H9 (cell line): ENCODE measurements at regions not wholly inside any gene's neighbourhood (a gene's known extent, or its start where the extent isn't known, plus 50 kb on each side); places are given as distances from the start of the nearest gene placed in this dataset.

ENCODE experiments used
- DNase-seq: peaks from one replicate; pipeline ENCODE4 v3.0.0-alpha.2; 2017
- H2AFZ ChIP-seq: one replicate; pipeline ENCODE4 v1.6.1; 2013; ENCODE audit warnings: mild to moderate bottlenecking, low read length, control low read depth, moderate library complexity
- H2AK5ac ChIP-seq: 2 replicates; pipeline ENCODE4 v1.6.1; 2013; ENCODE audit warnings: low read length, control low read depth, mixed read lengths; ENCODE audit not compliant: insufficient read length
- H2BK120ac ChIP-seq: one replicate; pipeline ENCODE4 v1.6.1; 2013; ENCODE audit warnings: low read depth, mild to moderate bottlenecking, low read length, control low read depth, inconsistent platforms; ENCODE audit not compliant: poor library complexity, severe bottlenecking
- H2BK12ac ChIP-seq: 2 replicates; pipeline ENCODE4 v1.6.1; 2013; ENCODE audit warnings: low read length, control low read depth, mixed read lengths, low read depth; ENCODE audit not compliant: insufficient read length
- H2BK15ac ChIP-seq: 2 replicates; pipeline ENCODE4 v1.6.1; 2013; ENCODE audit warnings: low read depth, low read length, control low read depth
- H2BK20ac ChIP-seq: one replicate; pipeline ENCODE4 v1.6.1; 2013; ENCODE audit warnings: low read depth, mild to moderate bottlenecking, low read length, control low read depth, inconsistent platforms; ENCODE audit not compliant: poor library complexity, severe bottlenecking
- H2BK5ac ChIP-seq: 2 replicates; pipeline ENCODE4 v1.6.1; 2013; ENCODE audit warnings: low read length, control low read depth, mixed read lengths; ENCODE audit not compliant: insufficient read length
- H3K14ac ChIP-seq: 2 replicates; pipeline ENCODE4 v1.6.1; 2013; ENCODE audit warnings: low read length, control low read depth; ENCODE audit not compliant: insufficient read depth
- H3K18ac ChIP-seq: 2 replicates; pipeline ENCODE4 v1.6.1; 2013; ENCODE audit warnings: low read depth, mild to moderate bottlenecking, mixed read lengths, low read length, control low read depth; ENCODE audit not compliant: insufficient read length
- H3K23ac ChIP-seq: 2 replicates; pipeline ENCODE4 v1.6.1; 2013; ENCODE audit warnings: low read length, control low read depth, mixed read lengths, low read depth; ENCODE audit not compliant: insufficient read length
- H3K23me2 ChIP-seq: 2 replicates; pipeline ENCODE4 v1.6.1; 2013; ENCODE audit warnings: low read depth, mild to moderate bottlenecking, mixed read lengths, low read length, control low read depth; ENCODE audit not compliant: insufficient read length, poor library complexity, severe bottlenecking
- H3K27ac ChIP-seq: 2 replicates; pipeline ENCODE4 v1.5.1; 2013; ENCODE audit warnings: low read length, control low read depth, mixed read lengths, low read depth; ENCODE audit not compliant: insufficient read length
- H3K27me3 ChIP-seq: 2 replicates; pipeline ENCODE4 v1.6.1; 2013; ENCODE audit warnings: low read length, control low read depth, inconsistent platforms; ENCODE audit not compliant: insufficient read depth
- H3K4ac ChIP-seq: 2 replicates; pipeline ENCODE4 v1.6.1; 2013; ENCODE audit warnings: low read depth, mild to moderate bottlenecking, control low read depth, inconsistent platforms, low read length, moderate library complexity
- H3K4me1 ChIP-seq: 2 replicates; pipeline ENCODE4 v1.6.1; 2013; ENCODE audit warnings: low read length, control low read depth, inconsistent platforms; ENCODE audit not compliant: insufficient read depth
- H3K4me2 ChIP-seq: 2 replicates; pipeline ENCODE4 v1.6.1; 2013; ENCODE audit warnings: low read length, control low read depth, mixed read lengths; ENCODE audit not compliant: insufficient read length, insufficient read depth
- H3K56ac ChIP-seq: 2 replicates; pipeline ENCODE4 v1.6.1; 2013; ENCODE audit warnings: low read depth, mild to moderate bottlenecking, mixed read lengths, low read length, control low read depth; ENCODE audit not compliant: insufficient read length
- H3K79me1 ChIP-seq: 2 replicates; pipeline ENCODE4 v1.6.1; 2013; ENCODE audit warnings: low read depth, mild to moderate bottlenecking, moderate library complexity, low read length, control low read depth, inconsistent platforms; ENCODE audit not compliant: insufficient read depth, poor library complexity, severe bottlenecking
- H3K79me2 ChIP-seq: 2 replicates; pipeline ENCODE4 v1.6.1; 2013; ENCODE audit warnings: low read length, control low read depth, inconsistent platforms; ENCODE audit not compliant: insufficient read depth
- H3K9ac ChIP-seq: 2 replicates; pipeline ENCODE4 v1.6.1; 2013; ENCODE audit warnings: low read length, control low read depth, mixed read lengths; ENCODE audit not compliant: insufficient read length; ENCODE audit errors: extremely low read depth
- H3K9me3 ChIP-seq: one replicate; pipeline ENCODE4 v1.6.1; 2013; ENCODE audit warnings: low read depth, low read length, inconsistent platforms; ENCODE audit not compliant: control insufficient read depth
- H3T11ph ChIP-seq: one replicate; pipeline ENCODE4 v1.6.1; 2013; ENCODE audit warnings: mild to moderate bottlenecking, low read length, control low read depth, inconsistent platforms
- H4K20me1 ChIP-seq: one replicate; pipeline ENCODE4 v1.6.1; 2013; ENCODE audit not compliant: control insufficient read depth, insufficient read length, insufficient read depth
- H4K5ac ChIP-seq: 2 replicates; pipeline ENCODE4 v1.6.1; 2013; ENCODE audit warnings: low read depth, mild to moderate bottlenecking, mixed read lengths, low read length, control low read depth; ENCODE audit not compliant: insufficient read length
- H4K8ac ChIP-seq: replicated peaks from 2 replicates; pipeline ENCODE4 v1.6.1; 2013; ENCODE audit warnings: low read length, control low read depth, mixed read lengths, low read depth; ENCODE audit not compliant: insufficient read length
- H4K91ac ChIP-seq: 2 replicates; pipeline ENCODE4 v1.6.1; 2013; ENCODE audit warnings: low read depth, mild to moderate bottlenecking, moderate library complexity, mixed read lengths, low read length, control low read depth; ENCODE audit not compliant: insufficient read length
- H3K27ac Mint-ChIP-seq, 3 experiments: 2 replicates in 2 of 3; 3 replicates in 1 of 3; pipeline ENCODE4 v1.8.0; 2020 to 2021; ENCODE audit warnings: mixed read lengths in 3 of 3, mild to moderate bottlenecking in 1 of 3, moderate library complexity in 1 of 3
- H3K27me3 Mint-ChIP-seq: 2 replicates; pipeline ENCODE4 v1.8.0; 2021; ENCODE audit warnings: low read depth, mild to moderate bottlenecking, moderate library complexity, mixed read lengths
- H3K36me3 Mint-ChIP-seq, 3 experiments: 2 replicates in 2 of 3; 3 replicates in 1 of 3; pipeline ENCODE4 v1.8.0; 2020 to 2021; ENCODE audit warnings: low read depth in 3 of 3, mixed read lengths in 3 of 3; ENCODE audit not compliant: insufficient read depth in 1 of 3
- H3K4me1 Mint-ChIP-seq, 2 experiments: 2 replicates each; pipeline ENCODE4 v1.8.0; 2020; ENCODE audit warnings: mixed read lengths in 2 of 2
- H3K4me3 Mint-ChIP-seq, 2 experiments: 2 replicates in 1 of 2; 3 replicates in 1 of 2; pipeline ENCODE4 v1.8.0; 2020 to 2021; ENCODE audit warnings: mild to moderate bottlenecking in 2 of 2, mixed read lengths in 2 of 2, moderate library complexity in 1 of 2
- H3K9me3 Mint-ChIP-seq, 2 experiments: 2 replicates in 1 of 2; 3 replicates in 1 of 2; pipeline ENCODE4 v1.8.0; 2020; ENCODE audit warnings: mild to moderate bottlenecking in 2 of 2, mixed read lengths in 2 of 2, moderate library complexity in 1 of 2
- CTCF ChIP-seq: fragments of 200-600 bp; sonication (generic); conservative IDR thresholded peaks from 3 replicates; pipeline ENCODE4 v1.8.0; 2021; ENCODE audit warnings: antibody characterized with exemption, mild to moderate bottlenecking
- WGBS: extraction: QIAGEN DNeasy Blood & Tissue Kit; methylation state at CpG from one replicate; pipeline ENCODE4 v1.1.7; 2013; ENCODE audit warnings: missing lambda C conversion rate, low lambda C conversion rate, mixed read lengths; ENCODE audit not compliant: insufficient read length; ENCODE audit errors: extremely low coverage; 5-methylcytosine and 5-hydroxymethylcytosine counted together

- H2AK5ac ChIP-seq, result no peak overlapping the region
- no peak overlapping the region for H4K5ac ChIP-seq
- H3K18ac ChIP-seq, result no peak overlapping the region
- Mint-ChIP-seq H3K9me3 (peaks cover 19 to 24% of the 10 kb centered on the region in 2 experiments), H3K27ac (no peak overlapping the region), H3K36me3 (peaks cover 8 to 22% (median 8%) of the 10 kb centered on the region in 3 experiments), H3K4me1 (no peaks in the 10 kb centered on the region; a peak in 1 of 4 replicates), H3K4me3 (no peak overlapping the region), H3K27me3 (no peaks in the 10 kb centered on the region)
- no peaks in the 10 kb centered on the region for H3K23me2 ChIP-seq
- no peak overlapping the region for H2AFZ ChIP-seq
- no peak for DNase-seq
- WGBS, result no CpG with 5 or more reads among the region's 4 CpGs
- no peaks in the 10 kb centered on the region for H3K4me1 ChIP-seq
- H3K9ac ChIP-seq, result no peak overlapping the region
- no peak overlapping the region for H3K4ac ChIP-seq
- H3K56ac ChIP-seq, result no peak overlapping the region
- no peaks in the 10 kb centered on the region for H3K79me2 ChIP-seq
- no peak overlapping the region for H2BK120ac ChIP-seq
- H3K14ac ChIP-seq, result no peak overlapping the region
- H3T11ph ChIP-seq, result no peak overlapping the region
- no peak for TF ChIP-seq CTCF
- H2BK20ac ChIP-seq, result no peak overlapping the region
- H2BK12ac ChIP-seq, result no peak overlapping the region
- no peak overlapping the region for H4K8ac ChIP-seq
- H3K9me3 ChIP-seq, result no peaks in the 10 kb centered on the region
- H3K23ac ChIP-seq, result no peak overlapping the region
- no peak overlapping the region for H3K4me2 ChIP-seq
- no peaks in the 10 kb centered on the region for H3K27me3 ChIP-seq
- H3K79me1 ChIP-seq, result no peaks in the 10 kb centered on the region
- H4K20me1 ChIP-seq, result no peaks in the 10 kb centered on the region
- no peak overlapping the region for H3K27ac ChIP-seq
- no peak overlapping the region for H2BK5ac ChIP-seq
- H4K91ac ChIP-seq, result no peak overlapping the region
- H2BK15ac ChIP-seq, result no peak overlapping the region
These were observed 78.5 kb upstream of the HK2 start for GRCh38 chr2:74755386-74755785.
